Chondrocyte (in vitro differentiated cells): ENCODE measurements at regions not wholly inside any gene's neighbourhood (a gene's known extent, or its start where the extent isn't known, plus 50 kb on each side); places are given as distances from the start of the nearest gene placed in this dataset.

ENCODE experiments used
- DNase-seq: peaks from one replicate; pipeline ENCODE4 v3.0.0; 2021; ENCODE audit warnings: mixed read lengths, low spot score
- H3K27ac Mint-ChIP-seq: one replicate; pipeline ENCODE4 v1.8.0; 2021; ENCODE audit warnings: mild to moderate bottlenecking, moderate library complexity, mixed read lengths; ENCODE audit not compliant: unreplicated experiment
- H3K27me3 Mint-ChIP-seq: 2 replicates; pipeline ENCODE4 v1.8.0; 2021; ENCODE audit warnings: low read depth, mixed read lengths
- H3K36me3 Mint-ChIP-seq: 2 replicates; pipeline ENCODE4 v1.8.0; 2021; ENCODE audit warnings: low read depth, mixed read lengths
- H3K4me1 Mint-ChIP-seq: 2 replicates; pipeline ENCODE4 v1.8.0; 2021; ENCODE audit warnings: low read depth, mild to moderate bottlenecking, mixed read lengths
- H3K4me3 Mint-ChIP-seq: one replicate; pipeline ENCODE4 v1.8.0; 2021; ENCODE audit warnings: mild to moderate bottlenecking, moderate library complexity, mixed read lengths; ENCODE audit not compliant: unreplicated experiment
- H3K9me3 Mint-ChIP-seq: 2 replicates; pipeline ENCODE4 v1.8.0; 2021; ENCODE audit warnings: low read depth, mixed read lengths
- CTCF ChIP-seq: fragments of 200-600 bp; sonication (generic); IDR thresholded peaks from 2 replicates; pipeline ENCODE4 v1.5.0; 2021; ENCODE audit warnings: antibody characterized with exemption, mild to moderate bottlenecking, moderate library complexity

GRCh38 chr7:156533420-156533819, 107.2 kb upstream of the RNF32 start:
- no peaks in the 10 kb centered on the region for H3K27me3 Mint-ChIP-seq
- no peak overlapping the region for H3K27ac Mint-ChIP-seq
- DNase-seq: no peak
- H3K9me3 Mint-ChIP-seq: no peaks in the 10 kb centered on the region
- H3K4me3 Mint-ChIP-seq: no peak overlapping the region
- H3K4me1 Mint-ChIP-seq: no peaks in the 10 kb centered on the region
- TF ChIP-seq CTCF: no peak
- H3K36me3 Mint-ChIP-seq: no peaks in the 10 kb centered on the region

GRCh38 chr7:156532016-156532602, 108.5 kb upstream of the RNF32 start:
- H3K9me3 Mint-ChIP-seq: no peaks in the 10 kb centered on the region
- no peak for DNase-seq
- TF ChIP-seq CTCF: no peak
- no peak overlapping the region for H3K27ac Mint-ChIP-seq
- no peaks in the 10 kb centered on the region for H3K27me3 Mint-ChIP-seq
- H3K36me3 Mint-ChIP-seq: no peaks in the 10 kb centered on the region
- no peak overlapping the region for H3K4me3 Mint-ChIP-seq
- no peaks in the 10 kb centered on the region for H3K4me1 Mint-ChIP-seq

GRCh38 chr7:156529956-156530355, 110.6 kb upstream of the RNF32 start:
- Mint-ChIP-seq H3K27me3 (no peaks in the 10 kb centered on the region), H3K4me1 (no peaks in the 10 kb centered on the region), H3K9me3 (no peaks in the 10 kb centered on the region), H3K36me3 (no peaks in the 10 kb centered on the region), H3K27ac (no peak overlapping the region), H3K4me3 (no peak overlapping the region)
- TF ChIP-seq CTCF: no peak
- DNase-seq: no peak

- no peak for TF ChIP-seq CTCF
- H3K9me3 Mint-ChIP-seq: no peaks in the 10 kb centered on the region
- no peaks in the 10 kb centered on the region for H3K36me3 Mint-ChIP-seq
- no peaks in the 10 kb centered on the region for H3K27me3 Mint-ChIP-seq
- no peak overlapping the region for H3K27ac Mint-ChIP-seq
- no peak for DNase-seq
- no peaks in the 10 kb centered on the region for H3K4me1 Mint-ChIP-seq
- H3K4me3 Mint-ChIP-seq: no peak overlapping the region
These were observed 113.1 kb upstream of the RNF32 start for GRCh38 chr7:156527458-156527890.

GRCh38 chr7:156524818-156525597, 115.6 kb upstream of the RNF32 start:
- Mint-ChIP-seq H3K4me1 (no peaks in the 10 kb centered on the region), H3K27me3 (no peaks in the 10 kb centered on the region), H3K36me3 (no peaks in the 10 kb centered on the region), H3K9me3 (no peaks in the 10 kb centered on the region), H3K27ac (no peak overlapping the region), H3K4me3 (no peak overlapping the region)
- TF ChIP-seq CTCF: no peak
- DNase-seq: no peak
